ENCODE measurements at regions not wholly inside any gene's neighbourhood (a gene's known extent, or its start where the extent isn't known, plus 50 kb on each side); places are given as distances from the start of the nearest gene placed in this dataset.

DNA sequence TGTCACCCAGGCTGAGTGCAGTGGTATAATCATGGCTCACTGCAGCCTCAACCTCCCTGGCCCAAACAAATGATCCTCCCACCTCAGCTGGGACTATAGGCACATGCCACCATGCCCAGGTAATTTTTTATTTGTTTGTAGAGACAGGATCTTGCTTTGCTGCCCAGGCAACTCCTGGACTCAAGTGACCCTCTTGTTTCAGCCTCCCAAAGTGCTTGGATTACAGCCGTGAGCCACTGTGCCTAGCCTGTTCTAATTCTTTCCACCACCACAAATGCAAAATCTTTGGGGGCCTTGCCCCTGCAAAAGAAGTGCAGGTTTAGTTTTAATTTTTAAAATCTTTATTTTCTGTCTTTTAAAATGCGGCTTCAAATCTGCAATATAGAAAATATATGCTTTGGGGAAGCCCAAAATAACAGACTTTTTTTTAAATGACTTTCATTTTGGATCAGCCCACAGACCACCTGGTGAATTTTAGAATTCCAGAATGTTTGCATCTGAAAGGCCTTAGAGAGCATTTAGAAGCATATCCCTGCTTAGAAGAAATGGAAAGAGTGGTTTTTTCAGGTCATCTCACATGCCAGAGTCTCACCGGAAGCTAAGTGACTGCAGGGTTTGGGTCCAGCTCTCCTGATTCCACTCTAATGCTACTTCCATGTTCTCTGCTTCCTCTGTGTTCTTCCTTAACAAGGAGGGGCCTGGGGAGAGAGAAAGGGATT is 111.4 kb upstream of the FER start:
- no peak for DNase-seq (ENCODE audit: low read depth)
- TF ChIP-seq, protein P1, sequence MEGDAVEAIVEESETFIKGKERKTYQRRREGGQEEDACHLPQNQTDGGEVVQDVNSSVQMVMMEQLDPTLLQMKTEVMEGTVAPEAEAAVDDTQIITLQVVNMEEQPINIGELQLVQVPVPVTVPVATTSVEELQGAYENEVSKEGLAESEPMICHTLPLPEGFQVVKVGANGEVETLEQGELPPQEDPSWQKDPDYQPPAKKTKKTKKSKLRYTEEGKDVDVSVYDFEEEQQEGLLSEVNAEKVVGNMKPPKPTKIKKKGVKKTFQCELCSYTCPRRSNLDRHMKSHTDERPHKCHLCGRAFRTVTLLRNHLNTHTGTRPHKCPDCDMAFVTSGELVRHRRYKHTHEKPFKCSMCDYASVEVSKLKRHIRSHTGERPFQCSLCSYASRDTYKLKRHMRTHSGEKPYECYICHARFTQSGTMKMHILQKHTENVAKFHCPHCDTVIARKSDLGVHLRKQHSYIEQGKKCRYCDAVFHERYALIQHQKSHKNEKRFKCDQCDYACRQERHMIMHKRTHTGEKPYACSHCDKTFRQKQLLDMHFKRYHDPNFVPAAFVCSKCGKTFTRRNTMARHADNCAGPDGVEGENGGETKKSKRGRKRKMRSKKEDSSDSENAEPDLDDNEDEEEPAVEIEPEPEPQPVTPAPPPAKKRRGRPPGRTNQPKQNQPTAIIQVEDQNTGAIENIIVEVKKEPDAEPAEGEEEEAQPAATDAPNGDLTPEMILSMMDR (conservative IDR thresholded peaks at IDR 0.05; ENCODE audit: low read depth, low read length) = no peak

DNA sequence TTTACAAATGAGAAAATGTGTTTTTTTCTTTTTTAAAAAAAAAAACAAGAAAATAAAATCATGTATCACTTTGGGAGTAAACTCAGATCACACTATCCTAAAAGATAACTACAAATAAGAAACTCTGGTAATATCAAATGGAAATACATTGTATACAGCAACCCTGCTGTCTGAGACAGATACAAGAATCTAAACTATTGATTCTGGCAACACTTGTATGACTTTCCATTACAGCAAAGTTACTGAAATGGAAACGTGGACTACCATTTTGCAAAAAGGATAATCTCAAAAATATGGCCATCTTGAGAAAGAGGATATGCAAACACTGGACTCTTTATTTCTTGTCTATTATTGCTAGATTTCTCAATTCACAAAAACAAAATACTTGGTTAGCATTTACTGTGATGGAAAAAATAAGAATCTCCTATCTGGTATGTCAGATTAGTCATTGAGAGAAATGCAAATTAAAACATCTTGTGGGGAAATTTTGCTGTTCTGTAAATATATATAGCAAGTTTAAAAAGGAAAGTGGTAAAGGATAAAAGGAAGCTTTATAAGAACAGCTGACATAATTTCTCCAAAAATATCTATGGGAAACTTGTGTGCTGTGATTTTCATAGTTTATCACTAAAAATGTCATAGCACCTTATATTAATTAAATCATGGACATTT is 112.9 kb upstream of the FER start:
- no peak overlapping the region for H3K4me3 ChIP-seq (ENCODE audit: low read depth, low read length)
- TF ChIP-seq, protein P1 (conservative IDR thresholded peaks at IDR 0.05; ENCODE audit: low read depth, low read length) = no peak
- DNase-seq (ENCODE audit: low read depth) = no peak

More for the DNA sequence above, 111.4 kb upstream of the FER start:
- no peak overlapping the region for H3K4me3 ChIP-seq (ENCODE audit: low read depth, low read length)

DNA sequence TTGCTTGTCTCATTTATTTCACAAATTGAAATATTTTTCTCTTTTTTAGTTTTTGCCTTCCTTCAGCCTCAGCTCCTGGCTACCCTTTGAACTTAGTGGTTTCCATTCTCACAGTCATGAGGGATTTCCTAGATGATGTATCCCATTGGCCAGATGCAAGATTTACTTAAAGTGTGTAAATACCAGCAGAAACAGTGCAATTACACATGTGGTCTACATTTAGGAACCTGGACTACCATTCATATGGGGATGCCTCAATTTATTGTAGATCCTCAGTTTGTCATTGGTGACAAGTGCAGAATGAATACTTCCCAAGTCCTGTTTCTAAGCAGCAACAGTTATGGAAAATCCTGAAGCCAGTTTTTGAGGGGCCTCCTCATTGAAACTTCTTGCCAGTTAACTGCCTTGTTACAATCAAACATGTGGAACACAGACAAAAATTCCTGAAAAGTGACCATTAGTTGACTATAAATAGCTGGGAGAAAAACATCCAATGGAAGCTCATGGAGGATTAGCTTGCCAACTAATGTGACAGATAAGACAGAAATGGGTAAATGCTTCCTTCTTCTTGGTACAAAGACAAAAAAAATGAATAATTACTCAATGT is 113.6 kb upstream of the FER start:
- H3K4me3 ChIP-seq (ENCODE audit: low read depth, low read length) = no peak overlapping the region

DNA sequence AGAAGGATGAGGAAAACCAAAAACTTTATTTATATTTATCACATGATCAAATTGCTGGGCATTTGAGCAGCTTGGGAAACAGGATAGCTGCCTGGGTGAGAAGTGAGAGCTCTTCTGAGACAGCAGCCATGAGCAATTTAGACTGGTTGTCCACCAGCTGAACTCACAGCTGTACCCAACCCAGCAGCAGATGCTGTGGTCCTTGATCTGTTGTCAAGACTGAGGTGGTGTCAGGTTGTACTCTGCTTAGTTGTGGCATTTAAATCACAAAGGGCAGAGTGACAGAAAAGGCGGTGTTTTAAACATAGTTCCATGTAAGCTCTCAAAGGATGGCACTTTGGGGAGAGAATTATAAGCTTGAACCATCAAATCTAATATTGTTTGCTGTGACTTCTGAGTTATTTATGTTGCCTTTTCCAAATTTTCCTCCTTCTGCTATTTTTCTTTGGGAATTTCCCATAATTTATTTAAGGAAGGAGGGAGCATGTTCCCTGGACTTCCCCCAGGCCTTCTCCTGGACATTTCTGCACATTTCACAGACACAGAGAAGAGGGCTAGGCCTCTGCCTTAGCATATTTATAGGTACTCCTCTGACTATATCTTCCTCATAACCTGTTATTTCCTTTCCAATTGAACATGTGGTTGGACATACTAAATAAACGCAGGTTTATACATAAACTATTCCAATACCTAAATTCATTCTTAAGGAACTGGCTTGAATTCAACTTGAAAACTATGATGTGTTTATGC is 117.7 kb upstream of the FER start:
- TF ChIP-seq, protein P1 (conservative IDR thresholded peaks at IDR 0.05; ENCODE audit: low read depth, low read length) = no peak
- no peak for DNase-seq (ENCODE audit: low read depth)
- no peak overlapping the region for H3K4me3 ChIP-seq (ENCODE audit: low read depth, low read length)

More for the DNA sequence above, 113.6 kb upstream of the FER start:
- TF ChIP-seq, protein P1 (conservative IDR thresholded peaks at IDR 0.05; ENCODE audit: low read depth, low read length) = no peak
- peak; percentile 36 for DNase-seq (ENCODE audit: low read depth)

DNA sequence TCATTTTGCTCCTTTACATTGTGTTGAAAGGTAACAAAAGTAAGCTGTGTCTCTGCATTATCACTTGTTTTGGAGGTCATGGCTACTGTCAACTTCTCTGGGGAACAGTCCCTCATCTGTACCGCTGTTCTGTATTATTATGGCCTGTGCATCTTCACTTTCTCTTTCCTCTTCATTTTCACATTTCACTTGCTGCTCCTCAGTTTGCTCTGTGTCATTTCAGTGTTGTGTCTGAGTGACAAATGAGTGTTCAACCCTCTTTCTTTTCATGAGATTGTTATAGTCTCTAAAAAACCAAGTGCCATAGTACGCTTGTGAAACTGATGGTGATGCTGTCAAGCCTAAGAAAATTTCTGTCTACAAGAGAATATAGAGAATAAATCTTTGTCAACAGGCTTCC is 122.0 kb upstream of the FER start:
- no peak for DNase-seq (ENCODE audit: low read depth)
- H3K4me3 ChIP-seq (ENCODE audit: low read depth, low read length) = no peak overlapping the region
- TF ChIP-seq, protein P1 (conservative IDR thresholded peaks at IDR 0.05; ENCODE audit: low read depth, low read length) = no peak

DNA sequence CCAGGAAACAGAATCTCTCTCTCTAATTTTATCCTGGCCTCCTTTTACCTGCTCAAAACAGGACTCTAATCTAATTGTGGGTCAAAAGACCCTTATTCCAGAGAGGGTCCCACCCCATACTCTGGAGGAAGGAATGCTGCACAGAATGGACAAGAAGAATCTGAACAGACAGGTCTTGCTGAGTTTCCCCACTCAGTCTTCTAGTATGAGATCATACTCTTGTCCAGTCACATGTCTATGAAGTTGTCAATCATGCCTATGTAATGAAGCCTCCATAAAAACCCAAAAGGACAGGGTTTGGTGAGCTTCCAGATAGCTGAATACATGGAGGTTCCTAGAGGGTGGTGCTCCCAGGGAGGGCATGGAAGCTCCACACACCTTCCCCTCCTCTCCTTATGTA is 123.9 kb upstream of the FER start:
- no peak for DNase-seq (ENCODE audit: low read depth)
- no peak overlapping the region for H3K4me3 ChIP-seq (ENCODE audit: low read depth, low read length)
- TF ChIP-seq, protein P1 (conservative IDR thresholded peaks at IDR 0.05; ENCODE audit: low read depth, low read length) = no peak

Measured in choroid plexus epithelial cell (primary cell).